Esophagus muscularis mucosa (tissue), 4 donors: ENCODE measurements at regions not wholly inside any gene's neighbourhood (a gene's known extent, or its start where the extent isn't known, plus 50 kb on each side); places are given as distances from the start of the nearest gene placed in this dataset.

Experiments
- EP300 ChIP-seq: sonication (generic); formaldehyde crosslinking; IDR thresholded peaks from one replicate; pipeline ENCODE4 v1.6.1; 2017; ENCODE audit warnings: antibody characterized with exemption
- POLR2A ChIP-seq: fragments of 450-650 bp; IDR thresholded peaks from one replicate; pipeline ENCODE4 v1.6.1; 2017; ENCODE audit warnings: antibody characterized with exemption, moderate library complexity, mild to moderate bottlenecking, low read depth
- POLR2AphosphoS5 ChIP-seq, 2 donors: sonication (generic); formaldehyde crosslinking; IDR thresholded peaks; one replicate each; pipeline ENCODE4 v1.6.1; 2017; ENCODE audit warnings: antibody characterized with exemption in 2 of 2
- TF ChIP-seq, protein P1 (sequence below), 3 experiments: fragments of 200-600 bp in 2 of 3; fragments of 450-650 bp in 1 of 3; sonication (generic) in 2 of 3; IDR thresholded peaks; one replicate each; pipeline ENCODE4 v1.5.1; 2017 to 2019; ENCODE audit warnings: antibody characterized with exemption in 3 of 3, mild to moderate bottlenecking in 2 of 3, moderate library complexity in 1 of 3

DNA sequence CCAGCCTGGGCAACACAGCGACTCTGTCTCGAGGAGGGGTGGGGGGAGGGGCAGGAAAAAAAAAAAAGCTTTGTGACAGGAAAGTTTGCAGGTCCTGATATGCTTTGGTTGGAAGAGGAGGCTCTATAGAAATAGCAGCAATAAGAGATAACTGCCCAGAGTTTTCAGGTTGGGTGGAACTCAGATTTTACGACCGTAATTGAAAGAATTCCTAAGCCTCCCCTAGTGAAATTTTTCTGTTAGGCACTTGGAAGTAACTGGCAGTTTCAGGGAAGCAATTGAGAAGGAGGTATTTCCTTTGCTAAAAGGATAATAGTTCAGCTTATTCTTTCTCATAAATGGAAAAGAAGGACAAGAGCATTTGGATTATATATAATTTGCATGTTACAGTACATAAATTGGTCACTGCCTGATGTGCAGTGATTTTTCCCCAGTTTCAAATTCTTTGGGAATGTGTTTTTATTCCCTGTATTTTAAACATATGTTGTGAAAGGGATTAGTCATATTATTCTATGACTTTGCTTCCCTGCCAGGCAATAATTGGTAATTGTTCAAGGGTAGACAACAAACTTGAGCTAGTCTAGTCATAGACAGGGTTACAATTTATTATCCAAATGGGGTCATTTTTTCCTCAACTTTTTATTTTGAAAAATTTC, 452.8 kb downstream of the AEBP2 start:
- no peak for TF ChIP-seq POLR2A
- TF ChIP-seq, protein P1, sequence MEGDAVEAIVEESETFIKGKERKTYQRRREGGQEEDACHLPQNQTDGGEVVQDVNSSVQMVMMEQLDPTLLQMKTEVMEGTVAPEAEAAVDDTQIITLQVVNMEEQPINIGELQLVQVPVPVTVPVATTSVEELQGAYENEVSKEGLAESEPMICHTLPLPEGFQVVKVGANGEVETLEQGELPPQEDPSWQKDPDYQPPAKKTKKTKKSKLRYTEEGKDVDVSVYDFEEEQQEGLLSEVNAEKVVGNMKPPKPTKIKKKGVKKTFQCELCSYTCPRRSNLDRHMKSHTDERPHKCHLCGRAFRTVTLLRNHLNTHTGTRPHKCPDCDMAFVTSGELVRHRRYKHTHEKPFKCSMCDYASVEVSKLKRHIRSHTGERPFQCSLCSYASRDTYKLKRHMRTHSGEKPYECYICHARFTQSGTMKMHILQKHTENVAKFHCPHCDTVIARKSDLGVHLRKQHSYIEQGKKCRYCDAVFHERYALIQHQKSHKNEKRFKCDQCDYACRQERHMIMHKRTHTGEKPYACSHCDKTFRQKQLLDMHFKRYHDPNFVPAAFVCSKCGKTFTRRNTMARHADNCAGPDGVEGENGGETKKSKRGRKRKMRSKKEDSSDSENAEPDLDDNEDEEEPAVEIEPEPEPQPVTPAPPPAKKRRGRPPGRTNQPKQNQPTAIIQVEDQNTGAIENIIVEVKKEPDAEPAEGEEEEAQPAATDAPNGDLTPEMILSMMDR (IDR thresholded peaks at IDR 0.05): no peak
- TF ChIP-seq POLR2AphosphoS5 (IDR thresholded peaks at IDR 0.05): no peak
- TF ChIP-seq EP300: no peak
